ENCODE measurements at regions not wholly inside any gene's neighbourhood (a gene's known extent, or its start where the extent isn't known, plus 50 kb on each side); places are given as distances from the start of the nearest gene placed in this dataset.

- TF ChIP-seq GATA2 (IDR thresholded peaks at IDR 0.05; ENCODE audit: low read depth, low read length) (no peak), GATA3 (IDR thresholded peaks at IDR 0.05; ENCODE audit: low read depth, low read length) (no peak)
Observed at GRCh38 chrX:74049126-74049525, 196.6 kb upstream of the XIST start.
